ENCODE measurements at regions not wholly inside any gene's neighbourhood (a gene's known extent, or its start where the extent isn't known, plus 50 kb on each side); places are given as distances from the start of the nearest gene placed in this dataset.

DNA sequence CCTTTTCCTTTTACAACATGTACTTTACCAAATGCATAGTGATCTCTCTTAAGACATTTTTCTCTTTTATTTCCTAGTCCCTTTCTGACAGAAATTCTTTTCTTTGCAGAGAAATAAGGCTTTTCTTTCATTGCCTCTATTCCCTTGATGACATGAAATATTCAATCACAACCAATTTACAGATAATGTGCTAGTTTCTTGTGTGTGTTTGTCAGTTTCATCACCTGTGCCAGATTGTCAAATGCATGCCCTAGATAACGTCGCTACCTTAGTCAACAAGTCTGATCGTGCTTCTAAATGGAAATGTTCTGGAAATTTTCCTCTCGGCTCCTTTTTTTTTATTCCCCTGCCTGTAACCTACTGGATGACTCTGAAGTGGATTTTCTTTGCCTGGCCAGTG is 478.1 kb downstream of the KLF5 start:
- TF ChIP-seq, protein P1, sequence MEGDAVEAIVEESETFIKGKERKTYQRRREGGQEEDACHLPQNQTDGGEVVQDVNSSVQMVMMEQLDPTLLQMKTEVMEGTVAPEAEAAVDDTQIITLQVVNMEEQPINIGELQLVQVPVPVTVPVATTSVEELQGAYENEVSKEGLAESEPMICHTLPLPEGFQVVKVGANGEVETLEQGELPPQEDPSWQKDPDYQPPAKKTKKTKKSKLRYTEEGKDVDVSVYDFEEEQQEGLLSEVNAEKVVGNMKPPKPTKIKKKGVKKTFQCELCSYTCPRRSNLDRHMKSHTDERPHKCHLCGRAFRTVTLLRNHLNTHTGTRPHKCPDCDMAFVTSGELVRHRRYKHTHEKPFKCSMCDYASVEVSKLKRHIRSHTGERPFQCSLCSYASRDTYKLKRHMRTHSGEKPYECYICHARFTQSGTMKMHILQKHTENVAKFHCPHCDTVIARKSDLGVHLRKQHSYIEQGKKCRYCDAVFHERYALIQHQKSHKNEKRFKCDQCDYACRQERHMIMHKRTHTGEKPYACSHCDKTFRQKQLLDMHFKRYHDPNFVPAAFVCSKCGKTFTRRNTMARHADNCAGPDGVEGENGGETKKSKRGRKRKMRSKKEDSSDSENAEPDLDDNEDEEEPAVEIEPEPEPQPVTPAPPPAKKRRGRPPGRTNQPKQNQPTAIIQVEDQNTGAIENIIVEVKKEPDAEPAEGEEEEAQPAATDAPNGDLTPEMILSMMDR (IDR thresholded peaks at IDR 0.05) = no peak
- TF ChIP-seq, protein P2, sequence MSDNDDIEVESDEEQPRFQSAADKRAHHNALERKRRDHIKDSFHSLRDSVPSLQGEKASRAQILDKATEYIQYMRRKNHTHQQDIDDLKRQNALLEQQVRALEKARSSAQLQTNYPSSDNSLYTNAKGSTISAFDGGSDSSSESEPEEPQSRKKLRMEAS (CRISPR knock-in tag; IDR thresholded peaks at IDR 0.05) = no peak
- TF ChIP-seq, protein P3, sequence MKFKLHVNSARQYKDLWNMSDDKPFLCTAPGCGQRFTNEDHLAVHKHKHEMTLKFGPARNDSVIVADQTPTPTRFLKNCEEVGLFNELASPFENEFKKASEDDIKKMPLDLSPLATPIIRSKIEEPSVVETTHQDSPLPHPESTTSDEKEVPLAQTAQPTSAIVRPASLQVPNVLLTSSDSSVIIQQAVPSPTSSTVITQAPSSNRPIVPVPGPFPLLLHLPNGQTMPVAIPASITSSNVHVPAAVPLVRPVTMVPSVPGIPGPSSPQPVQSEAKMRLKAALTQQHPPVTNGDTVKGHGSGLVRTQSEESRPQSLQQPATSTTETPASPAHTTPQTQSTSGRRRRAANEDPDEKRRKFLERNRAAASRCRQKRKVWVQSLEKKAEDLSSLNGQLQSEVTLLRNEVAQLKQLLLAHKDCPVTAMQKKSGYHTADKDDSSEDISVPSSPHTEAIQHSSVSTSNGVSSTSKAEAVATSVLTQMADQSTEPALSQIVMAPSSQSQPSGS (CRISPR knock-in tag; IDR thresholded peaks at IDR 0.05; ENCODE audit: borderline replicate concordance, low read depth) = no peak
- no peak for TF ChIP-seq NFYB (CRISPR knock-in tag; conservative IDR thresholded peaks at IDR 0.05; ENCODE audit: low read depth)

Data from WTC11 (cell line).